ENCODE measurements at regions not wholly inside any gene's neighbourhood (a gene's known extent, or its start where the extent isn't known, plus 50 kb on each side); places are given as distances from the start of the nearest gene placed in this dataset.

- DNase-seq, result no peak
Observed at GRCh38 chr2:59653164-59653563, 900.3 kb downstream of the BCL11A start.

GRCh38 chr2:59630789-59631188, 922.7 kb downstream of the BCL11A start:
- no peak for DNase-seq

GRCh38 chr2:59627599-59627998, 925.9 kb downstream of the BCL11A start:
- no peak for DNase-seq

GRCh38 chr2:59622599-59623308, 930.7 kb downstream of the BCL11A start:
- no peak for DNase-seq

GRCh38 chr2:59604123-59604522, 949.3 kb downstream of the BCL11A start:
- DNase-seq, result no peak

GRCh38 chr2:59594671-59595222, 958.7 kb downstream of the BCL11A start:
- no peak for DNase-seq

- no peak for DNase-seq
Observed at GRCh38 chr2:59590798-59591197, 962.7 kb downstream of the BCL11A start.

- no peak for DNase-seq
Observed at GRCh38 chr2:59589881-59590280, 963.6 kb downstream of the BCL11A start.

- no peak for DNase-seq
Observed at GRCh38 chr2:59588286-59588685, 965.2 kb downstream of the BCL11A start.

GRCh38 chr2:59586176-59586575, 967.3 kb downstream of the BCL11A start:
- no peak for DNase-seq

- no peak for DNase-seq
Observed at GRCh38 chr2:59585655-59586054, 967.8 kb downstream of the BCL11A start.

GRCh38 chr2:59584958-59585357, 968.5 kb downstream of the BCL11A start:
- no peak for DNase-seq

- no peak for DNase-seq
Observed at GRCh38 chr2:59583173-59583765, 970.2 kb downstream of the BCL11A start.

GRCh38 chr2:59578349-59578748, 975.1 kb downstream of the BCL11A start:
- DNase-seq, result no peak

GRCh38 chr2:59575191-59575590, 978.3 kb downstream of the BCL11A start:
- no peak for DNase-seq

GRCh38 chr2:59572227-59572626, 981.2 kb downstream of the BCL11A start:
- DNase-seq, result no peak

GRCh38 chr2:59570818-59571217, 982.6 kb downstream of the BCL11A start:
- no peak for DNase-seq

- DNase-seq, result no peak
Observed at GRCh38 chr2:59569124-59569523, 984.3 kb downstream of the BCL11A start.

GRCh38 chr2:59568461-59568860, 985.0 kb downstream of the BCL11A start:
- peak; percentile 5 for DNase-seq

GRCh38 chr2:59567151-59567550, 986.3 kb downstream of the BCL11A start:
- DNase-seq, result no peak

GRCh38 chr2:59566739-59567138, 986.7 kb downstream of the BCL11A start:
- DNase-seq, result no peak

- no peak for DNase-seq
Observed at GRCh38 chr2:59561281-59561680, 992.2 kb downstream of the BCL11A start.

- DNase-seq, result no peak
Observed at GRCh38 chr2:59560769-59561168, 992.7 kb downstream of the BCL11A start.

- DNase-seq, result no peak
Observed at GRCh38 chr2:59540864-59541263, 1012.6 kb downstream of the BCL11A start.

All from hindlimb muscle (tissue), 1 donor.